Choroid plexus epithelial cell (primary cell): ENCODE measurements at regions not wholly inside any gene's neighbourhood (a gene's known extent, or its start where the extent isn't known, plus 50 kb on each side); places are given as distances from the start of the nearest gene placed in this dataset.

Source experiments
- DNase-seq: peaks from one replicate; pipeline ENCODE4 v3.0.0-alpha.2; 2010; ENCODE audit warnings: low read depth
- H3K4me3 ChIP-seq: 2 replicates; pipeline ENCODE4 v1.5.1; 2011; ENCODE audit warnings: low read depth, mild to moderate bottlenecking, control low read depth, low read length, moderate library complexity
- CTCF ChIP-seq: conservative IDR thresholded peaks from 2 replicates; pipeline ENCODE4 v1.5.1; 2011; ENCODE audit warnings: low read depth, mild to moderate bottlenecking, control low read depth, inconsistent platforms, low read length, moderate library complexity

DNA sequence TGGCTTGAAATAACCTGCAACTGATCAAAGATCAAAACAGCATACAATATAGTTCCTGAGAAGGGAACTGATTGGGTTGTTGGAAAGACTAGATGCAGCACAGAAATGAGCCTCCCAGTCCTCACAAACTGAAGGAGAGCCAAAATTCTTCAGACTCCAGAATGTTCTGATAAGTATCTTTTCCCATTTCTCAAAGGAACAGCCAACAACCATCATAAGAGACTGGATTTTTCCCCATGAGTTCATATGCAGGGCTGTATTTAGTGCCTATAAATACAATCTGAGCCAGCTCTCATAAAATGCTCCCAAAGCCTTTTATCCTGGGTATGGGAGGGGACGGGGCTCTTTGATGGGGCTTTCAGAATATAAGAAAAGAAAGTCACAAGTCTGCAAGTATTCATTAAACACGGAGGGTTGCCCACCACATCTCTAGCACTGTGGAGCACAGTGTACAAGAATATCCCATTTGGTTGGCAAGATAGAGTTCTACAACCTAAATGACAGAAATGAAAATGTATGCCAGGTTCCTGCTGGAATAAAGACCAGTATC, 50.7 kb upstream of the LYVE1 start:
- no peak for TF ChIP-seq CTCF
- H3K4me3 ChIP-seq, result no peak overlapping the region
- no peak for DNase-seq

- DNase-seq, result no peak
- no peak overlapping the region for H3K4me3 ChIP-seq
- TF ChIP-seq CTCF, result no peak
Observed at GRCh38 chr11:10618490-10618889, 50.0 kb upstream of the LYVE1 start.
